ENCODE measurements at regions not wholly inside any gene's neighbourhood (a gene's known extent, or its start where the extent isn't known, plus 50 kb on each side); places are given as distances from the start of the nearest gene placed in this dataset.

- TF ChIP-seq CTCF (optimal IDR thresholded peaks at IDR 0.05 in 1 of 3, IDR thresholded peaks at IDR 0.05 in 1 of 3, conservative IDR thresholded peaks at IDR 0.05 in 1 of 3; ENCODE audit: extremely low read depth in 1 of 3, insufficient read depth in 2 of 3, low read length in 3 of 3) = no peak
- no peak for TF ChIP-seq EZH2 (IDR thresholded peaks at IDR 0.05; ENCODE audit: low read length)
These were observed 187.0 kb upstream of the ANO3 start for GRCh38 chr11:26144911-26145310.

Measured in keratinocyte (primary cell).